OCI-LY7 (cell line): ENCODE measurements at regions not wholly inside any gene's neighbourhood (a gene's known extent, or its start where the extent isn't known, plus 50 kb on each side); places are given as distances from the start of the nearest gene placed in this dataset.

ENCODE experiments used
- BruUV-seq: library from RNA; stranded (reverse); fragments of 400-500 nt; replicated peaks from 2 replicates; lab custom pipeline; 2021; lab: Mats Ljungman, UMichigan
- CTCF ChIA-PET: fragments of 300-600 bp; sonication (Branson Sonifier 250); formaldehyde crosslinking; loops from one replicate; lab custom pipeline; 2022; ENCODE audit warnings: antibody characterized with exemption; ENCODE audit not compliant: unreplicated experiment; lab: Charles Lee
- POLR2A ChIA-PET: fragments of 300-600 bp; sonication (Branson Sonifier 250); formaldehyde crosslinking; loops from one replicate; lab custom pipeline; 2022; ENCODE audit warnings: antibody characterized with exemption; lab: Charles Lee
- DNase-seq: peaks from one replicate; pipeline ENCODE4 v3.0.0-alpha.2; 2015; ENCODE audit warnings: low spot score
- H2AFZ ChIP-seq: fragments of 200-600 bp; sonication (generic), shearing (Covaris generic); 2 replicates; pipeline ENCODE4 v1.6.1; 2014; ENCODE audit warnings: mild to moderate bottlenecking, antibody characterized with exemption, low read length, moderate library complexity
- H3K27ac ChIP-seq: fragments of 200-600 bp; sonication (generic); 2 replicates; pipeline ENCODE4 v1.5.1; 2014; ENCODE audit warnings: mixed run types, low read depth, mild to moderate bottlenecking, moderate library complexity, low read length, inconsistent platforms; ENCODE audit not compliant: poor library complexity, severe bottlenecking
- H3K36me3 ChIP-seq: fragments of 200-600 bp; sonication (generic); 2 replicates; pipeline ENCODE4 v1.6.1; 2014; ENCODE audit warnings: mild to moderate bottlenecking, antibody characterized with exemption, low read length, moderate library complexity, mixed read lengths; ENCODE audit not compliant: insufficient read depth
- H3K4me1 ChIP-seq: fragments of 200-600 bp; sonication (generic); 2 replicates; pipeline ENCODE4 v1.5.1; 2014; ENCODE audit warnings: mild to moderate bottlenecking, low read length; ENCODE audit not compliant: insufficient read depth, poor library complexity, severe bottlenecking
- H3K4me2 ChIP-seq: fragments of 200-600 bp; sonication (generic); 2 replicates; pipeline ENCODE4 v1.6.1; 2014; ENCODE audit warnings: mild to moderate bottlenecking, low read length
- H3K4me3 ChIP-seq: fragments of 200-600 bp; sonication (generic); 2 replicates; pipeline ENCODE4 v1.5.1; 2014; ENCODE audit warnings: mild to moderate bottlenecking, low read depth, low read length; ENCODE audit not compliant: poor library complexity, severe bottlenecking
- H3K79me2 ChIP-seq: fragments of 200-600 bp; sonication (generic); 2 replicates; pipeline ENCODE4 v1.6.1; 2016; ENCODE audit warnings: low read depth, mild to moderate bottlenecking, low read length, moderate library complexity, mixed read lengths; ENCODE audit not compliant: insufficient read depth
- H3K9me2 ChIP-seq: fragments of 200-600 bp; sonication (generic); 2 replicates; pipeline ENCODE4 v1.6.1; 2016; ENCODE audit warnings: mild to moderate bottlenecking, low read length, mixed read lengths; ENCODE audit not compliant: insufficient read depth
- H3K9me3 ChIP-seq: fragments of 200-600 bp; sonication (generic); 2 replicates; pipeline ENCODE4 v1.6.1; 2014; ENCODE audit warnings: mild to moderate bottlenecking, mixed run types, low read length, mixed read lengths
- H4K20me1 ChIP-seq: fragments of 200-600 bp; sonication (generic); 2 replicates; pipeline ENCODE4 v1.6.1; 2014; ENCODE audit warnings: mild to moderate bottlenecking, antibody characterized with exemption, low read length, moderate library complexity, mixed read lengths; ENCODE audit not compliant: insufficient read depth
- EZH2phosphoT487 ChIP-seq: fragments of 200-600 bp; sonication (generic); IDR thresholded peaks from 2 replicates; pipeline ENCODE4 v1.6.1; 2018; ENCODE audit warnings: low read depth, borderline replicate concordance, mild to moderate bottlenecking, mixed run types, antibody characterized with exemption, low read length, moderate library complexity, mixed read lengths
- intact Hi-C: fragments of 100-400 bp; cut with micrococcal nuclease; formaldehyde crosslinking; loops from one replicate; pipeline ENCODE4 v1.10.0; 2022; ENCODE audit not compliant: unreplicated experiment
- TF ChIP-seq, protein P1 (sequence below): fragments of 200-600 bp; sonication (generic); conservative IDR thresholded peaks from 2 replicates; pipeline ENCODE4 v1.5.1; 2014; ENCODE audit warnings: mild to moderate bottlenecking, antibody characterized with exemption, low read length, moderate library complexity, mixed read lengths

DNA sequence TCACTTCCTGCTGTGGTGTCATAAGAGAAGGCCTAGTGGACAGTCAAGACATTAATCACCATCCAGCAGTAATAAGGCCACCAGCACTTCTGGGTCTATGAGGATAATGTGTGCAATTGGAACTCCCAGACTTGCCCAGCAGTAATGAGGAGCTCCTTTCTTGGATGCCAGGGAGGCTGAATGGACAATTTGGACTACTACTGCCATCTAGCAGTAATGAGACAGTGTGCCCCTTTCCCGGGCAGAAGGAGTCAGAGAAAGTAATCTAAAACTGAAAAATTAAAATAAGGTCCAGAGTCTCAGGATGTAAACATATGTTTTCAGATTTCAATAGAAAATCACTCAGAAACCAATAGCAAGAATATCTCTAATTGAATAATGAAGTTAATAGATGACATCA lies 400.4 kb downstream of the CDC14C start:
- no TSS peak for BruUV-seq
- CTCF ChIA-PET = no interaction called here

DNA sequence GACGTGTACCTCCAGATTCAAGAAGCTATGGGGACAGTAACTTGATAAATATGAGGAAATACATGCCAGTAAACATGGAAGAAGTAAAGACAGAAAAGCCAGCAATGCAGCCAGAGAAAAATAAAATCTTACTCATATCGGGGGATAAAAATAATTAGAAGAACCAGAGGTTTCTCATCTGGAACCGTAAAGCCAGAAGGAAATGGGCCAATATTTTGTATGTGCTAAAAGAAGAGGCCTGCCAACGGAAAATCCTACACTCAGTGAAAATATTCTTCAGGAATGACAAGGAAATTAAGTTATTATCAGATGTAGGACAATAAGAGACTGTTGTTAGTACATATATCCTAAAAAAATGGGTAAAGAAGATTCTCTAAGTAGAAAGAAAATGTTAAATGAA lies 401.2 kb downstream of the CDC14C start:
- no peak overlapping the region for H3K27ac ChIP-seq
- H3K4me1 ChIP-seq = peaks cover 24% of the 10 kb centered on the region
- DNase-seq = no peak
- H3K36me3 ChIP-seq = peaks cover 37% of the 10 kb centered on the region
- H3K4me2 ChIP-seq = no peak overlapping the region
- peaks cover 47% of the 10 kb centered on the region for H3K9me3 ChIP-seq
- H4K20me1 ChIP-seq = no peaks in the 10 kb centered on the region
- intact Hi-C loops = no loop called here
- ChIA-PET POLR2A (interaction anchor here (0.6 to 2.7 kb wide), 5 partner anchors 8 to 47 kb away, joined by 3 to 14 read pairs (median 3); no protein-coding TSS in a partner anchor), CTCF (no interaction called here)
- peak overlapping the region; percentile 60 for H2AFZ ChIP-seq
- TF ChIP-seq, protein P1, sequence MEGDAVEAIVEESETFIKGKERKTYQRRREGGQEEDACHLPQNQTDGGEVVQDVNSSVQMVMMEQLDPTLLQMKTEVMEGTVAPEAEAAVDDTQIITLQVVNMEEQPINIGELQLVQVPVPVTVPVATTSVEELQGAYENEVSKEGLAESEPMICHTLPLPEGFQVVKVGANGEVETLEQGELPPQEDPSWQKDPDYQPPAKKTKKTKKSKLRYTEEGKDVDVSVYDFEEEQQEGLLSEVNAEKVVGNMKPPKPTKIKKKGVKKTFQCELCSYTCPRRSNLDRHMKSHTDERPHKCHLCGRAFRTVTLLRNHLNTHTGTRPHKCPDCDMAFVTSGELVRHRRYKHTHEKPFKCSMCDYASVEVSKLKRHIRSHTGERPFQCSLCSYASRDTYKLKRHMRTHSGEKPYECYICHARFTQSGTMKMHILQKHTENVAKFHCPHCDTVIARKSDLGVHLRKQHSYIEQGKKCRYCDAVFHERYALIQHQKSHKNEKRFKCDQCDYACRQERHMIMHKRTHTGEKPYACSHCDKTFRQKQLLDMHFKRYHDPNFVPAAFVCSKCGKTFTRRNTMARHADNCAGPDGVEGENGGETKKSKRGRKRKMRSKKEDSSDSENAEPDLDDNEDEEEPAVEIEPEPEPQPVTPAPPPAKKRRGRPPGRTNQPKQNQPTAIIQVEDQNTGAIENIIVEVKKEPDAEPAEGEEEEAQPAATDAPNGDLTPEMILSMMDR = no peak
- TF ChIP-seq EZH2phosphoT487 = no peak
- no TSS peak for BruUV-seq
- no peaks in the 10 kb centered on the region for H3K79me2 ChIP-seq
- H3K4me3 ChIP-seq = no peak overlapping the region
- no peaks in the 10 kb centered on the region for H3K9me2 ChIP-seq

More for the DNA sequence above, 400.4 kb downstream of the CDC14C start:
- POLR2A ChIA-PET = interaction anchor here (1.3 to 2.7 kb wide), 5 partner anchors 8 to 25 kb away, joined by 3 to 14 read pairs (median 4); no protein-coding TSS in a partner anchor
- no peaks in the 10 kb centered on the region for H4K20me1 ChIP-seq
- peaks cover 21% of the 10 kb centered on the region for H3K4me1 ChIP-seq
- H2AFZ ChIP-seq = peak overlapping the region; percentile 60
- H3K9me2 ChIP-seq = no peaks in the 10 kb centered on the region
- peaks cover 29% of the 10 kb centered on the region for H3K36me3 ChIP-seq
- no peaks in the 10 kb centered on the region for H3K79me2 ChIP-seq
- TF ChIP-seq, protein P1 = peak; percentile 70
- TF ChIP-seq EZH2phosphoT487 = no peak
- H3K4me2 ChIP-seq = no peak overlapping the region
- DNase-seq = peak; percentile 36
- H3K4me3 ChIP-seq = no peak overlapping the region
- H3K27ac ChIP-seq = no peak overlapping the region
- intact Hi-C loops = no loop called here
- peaks cover 41% of the 10 kb centered on the region; the same call in 1 of the 2 replicates for H3K9me3 ChIP-seq

DNA sequence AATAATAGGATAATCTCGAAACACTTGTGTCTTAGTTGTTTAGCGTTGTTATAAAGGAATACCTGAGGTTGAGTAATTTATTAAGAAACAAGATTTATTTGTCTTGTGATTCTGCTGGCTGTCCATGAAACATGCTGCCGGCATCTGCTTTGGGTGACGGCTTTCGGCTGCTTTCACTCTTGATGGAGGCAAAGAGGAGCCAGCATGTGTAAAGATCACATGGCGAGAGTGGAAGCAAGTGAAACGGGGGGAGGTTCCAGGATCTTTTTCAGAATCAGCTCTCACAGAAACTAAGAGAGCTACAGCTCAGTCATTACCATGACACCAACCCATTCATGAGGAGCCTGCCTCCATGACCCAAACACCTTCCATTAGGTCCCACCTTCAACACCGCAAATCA lies 402.8 kb downstream of the CDC14C start:
- 0 out of 2 replicates have a peak overlapping the region, but pooled peaks have one; percentile 12 for H2AFZ ChIP-seq
- H4K20me1 ChIP-seq = no peaks in the 10 kb centered on the region
- intact Hi-C loops = no loop called here
- no peaks in the 10 kb centered on the region for H3K9me2 ChIP-seq
- no peaks in the 10 kb centered on the region for H3K79me2 ChIP-seq
- no peak overlapping the region for H3K27ac ChIP-seq
- peaks cover 59% of the 10 kb centered on the region for H3K9me3 ChIP-seq
- peaks cover 40% of the 10 kb centered on the region for H3K4me1 ChIP-seq
- TF ChIP-seq EZH2phosphoT487 = no peak
- TF ChIP-seq, protein P1 = no peak
- DNase-seq = no peak
- no peak overlapping the region for H3K4me3 ChIP-seq
- ChIA-PET POLR2A (interaction anchor here (0.6 to 0.7 kb wide), 3 partner anchors 15 to 227 kb away, joined by 3 read pairs; no protein-coding TSS in a partner anchor), CTCF (interaction anchor here (0.6 kb wide), 1 partner anchor 107 kb away, joined by 3 read pairs; no protein-coding TSS in a partner anchor)
- no peak overlapping the region for H3K4me2 ChIP-seq
- no TSS peak for BruUV-seq
- H3K36me3 ChIP-seq = peaks cover 53% of the 10 kb centered on the region
